Activated CD4-positive, alpha-beta memory T cell treated with anti-CD3 and anti-CD28 coated beads for 36 hours (primary cell): ENCODE measurements at regions not wholly inside any gene's neighbourhood (a gene's known extent, or its start where the extent isn't known, plus 50 kb on each side); places are given as distances from the start of the nearest gene placed in this dataset.

ENCODE experiments used
- CTCF ChIA-PET: fragments of 350-600 bp; sonication (Branson Sonifier 250); formaldehyde crosslinking; loops from one replicate; lab custom pipeline; 2021; ENCODE audit warnings: antibody characterized with exemption, inconsistent platforms; lab: Charles Lee
- POLR2A ChIA-PET: fragments of 350-600 bp; sonication (Branson Sonifier 250); formaldehyde crosslinking; loops from one replicate; lab custom pipeline; 2021; ENCODE audit warnings: antibody characterized with exemption; lab: Charles Lee
- DNase-seq: peaks from one replicate; pipeline ENCODE4 v3.0.0-alpha.2; 2020
- H3K27ac Mint-ChIP-seq: one replicate; pipeline ENCODE4 v1.8.0; 2021; ENCODE audit warnings: mixed read lengths
- H3K27me3 Mint-ChIP-seq: one replicate; pipeline ENCODE4 v1.8.0; 2021; ENCODE audit warnings: mixed read lengths
- H3K36me3 Mint-ChIP-seq: one replicate; pipeline ENCODE4 v1.8.0; 2021; ENCODE audit warnings: mixed read lengths
- H3K4me1 Mint-ChIP-seq: one replicate; pipeline ENCODE4 v1.8.0; 2021; ENCODE audit warnings: low read depth, mixed read lengths
- H3K4me3 Mint-ChIP-seq: one replicate; pipeline ENCODE4 v1.8.0; 2021; ENCODE audit warnings: mild to moderate bottlenecking, mixed read lengths
- H3K9me3 Mint-ChIP-seq: one replicate; pipeline ENCODE4 v1.8.0; 2021; ENCODE audit warnings: mixed read lengths
- intact Hi-C: fragments of 100-400 bp; cut with micrococcal nuclease; formaldehyde crosslinking; loops from one replicate; pipeline ENCODE4 v1.15.1; 2023

- peaks cover 2% of the 10 kb centered on the region for H3K9me3 Mint-ChIP-seq
- intact Hi-C loops, result no loop called here
- no peak overlapping the region for H3K4me3 Mint-ChIP-seq
- H3K36me3 Mint-ChIP-seq, result no peaks in the 10 kb centered on the region
- DNase-seq, result no peak
- H3K4me1 Mint-ChIP-seq, result no peaks in the 10 kb centered on the region
- CTCF ChIA-PET, result no interaction called here
- peaks cover 2% of the 10 kb centered on the region for H3K27me3 Mint-ChIP-seq
- POLR2A ChIA-PET, result no interaction called here
- no peak overlapping the region for H3K27ac Mint-ChIP-seq
Observed at GRCh38 chr21:43335119-43335518, 91.8 kb downstream of the SIK1 start.

- intact Hi-C loops, result no loop called here
- H3K27me3 Mint-ChIP-seq, result peaks cover 2% of the 10 kb centered on the region
- no peaks in the 10 kb centered on the region for H3K36me3 Mint-ChIP-seq
- peaks cover 2% of the 10 kb centered on the region for H3K9me3 Mint-ChIP-seq
- H3K4me3 Mint-ChIP-seq, result no peak overlapping the region
- no peaks in the 10 kb centered on the region for H3K4me1 Mint-ChIP-seq
- DNase-seq, result no peak
- ChIA-PET CTCF (no interaction called here), POLR2A (no interaction called here)
- H3K27ac Mint-ChIP-seq, result no peak overlapping the region
Observed at GRCh38 chr21:43334214-43334958, 92.5 kb downstream of the SIK1 start.

- ChIA-PET POLR2A (no interaction called here), CTCF (no interaction called here)
- H3K36me3 Mint-ChIP-seq, result no peaks in the 10 kb centered on the region
- no peak overlapping the region for H3K4me3 Mint-ChIP-seq
- peaks cover 3% of the 10 kb centered on the region for H3K27me3 Mint-ChIP-seq
- H3K27ac Mint-ChIP-seq, result no peak overlapping the region
- no peak for DNase-seq
- H3K4me1 Mint-ChIP-seq, result no peaks in the 10 kb centered on the region
- intact Hi-C loops, result no loop called here
- peaks cover 2% of the 10 kb centered on the region for H3K9me3 Mint-ChIP-seq
Observed at GRCh38 chr21:43333298-43334062, 93.5 kb downstream of the SIK1 start.

- Mint-ChIP-seq H3K9me3 (peaks cover 2% of the 10 kb centered on the region), H3K4me1 (no peaks in the 10 kb centered on the region), H3K27me3 (peaks cover 4% of the 10 kb centered on the region), H3K4me3 (no peak overlapping the region), H3K27ac (no peak overlapping the region), H3K36me3 (no peaks in the 10 kb centered on the region)
- ChIA-PET POLR2A (no interaction called here), CTCF (no interaction called here)
- DNase-seq, result no peak
- intact Hi-C loops, result no loop called here
Observed at GRCh38 chr21:43332861-43333297, 94.1 kb downstream of the SIK1 start.

GRCh38 chr21:43331962-43332828, 94.7 kb downstream of the SIK1 start:
- ChIA-PET POLR2A (no interaction called here), CTCF (no interaction called here)
- H3K4me3 Mint-ChIP-seq, result no peak overlapping the region
- no peak for DNase-seq
- no peak overlapping the region for H3K27ac Mint-ChIP-seq
- H3K27me3 Mint-ChIP-seq, result peaks cover 4% of the 10 kb centered on the region
- H3K9me3 Mint-ChIP-seq, result no peaks in the 10 kb centered on the region
- no peaks in the 10 kb centered on the region for H3K36me3 Mint-ChIP-seq
- H3K4me1 Mint-ChIP-seq, result no peaks in the 10 kb centered on the region
- intact Hi-C loops, result no loop called here

GRCh38 chr21:43331111-43331961, 95.6 kb downstream of the SIK1 start:
- intact Hi-C loops, result no loop called here
- DNase-seq, result no peak
- Mint-ChIP-seq H3K36me3 (no peaks in the 10 kb centered on the region), H3K9me3 (no peaks in the 10 kb centered on the region), H3K4me3 (no peak overlapping the region), H3K27me3 (peaks cover 4% of the 10 kb centered on the region), H3K4me1 (no peaks in the 10 kb centered on the region), H3K27ac (no peak overlapping the region)
- CTCF ChIA-PET, result no interaction called here
- POLR2A ChIA-PET, result no interaction called here

- intact Hi-C loops, result no loop called here
- no peak overlapping the region for H3K4me3 Mint-ChIP-seq
- H3K27me3 Mint-ChIP-seq, result peaks cover 4% of the 10 kb centered on the region
Observed at GRCh38 chr21:43330306-43330881, 96.5 kb downstream of the SIK1 start.

GRCh38 chr21:43329711-43330269, 97.1 kb downstream of the SIK1 start:
- H3K9me3 Mint-ChIP-seq, result no peaks in the 10 kb centered on the region
- intact Hi-C loops, result no loop called here
- no peaks in the 10 kb centered on the region for H3K36me3 Mint-ChIP-seq
- ChIA-PET CTCF (no interaction called here), POLR2A (no interaction called here)
- peaks cover 4% of the 10 kb centered on the region for H3K27me3 Mint-ChIP-seq
- no peak overlapping the region for H3K27ac Mint-ChIP-seq
- no peak overlapping the region for H3K4me3 Mint-ChIP-seq
- DNase-seq, result no peak
- H3K4me1 Mint-ChIP-seq, result no peaks in the 10 kb centered on the region

More at GRCh38 chr21:43330306-43330881, 96.5 kb downstream of the SIK1 start:
- Mint-ChIP-seq H3K27ac (no peak overlapping the region), H3K4me1 (no peaks in the 10 kb centered on the region), H3K9me3 (no peaks in the 10 kb centered on the region), H3K36me3 (no peaks in the 10 kb centered on the region)
- ChIA-PET CTCF (no interaction called here), POLR2A (no interaction called here)
- no peak for DNase-seq

GRCh38 chr21:43328958-43329691, 97.8 kb downstream of the SIK1 start:
- intact Hi-C loops, result no loop called here
- Mint-ChIP-seq H3K9me3 (no peaks in the 10 kb centered on the region), H3K27ac (no peak overlapping the region), H3K4me3 (no peak overlapping the region), H3K36me3 (no peaks in the 10 kb centered on the region), H3K27me3 (peaks cover 4% of the 10 kb centered on the region), H3K4me1 (no peaks in the 10 kb centered on the region)
- no peak for DNase-seq
- ChIA-PET POLR2A (no interaction called here), CTCF (no interaction called here)

- no peak for DNase-seq
- peaks cover 4% of the 10 kb centered on the region for H3K27me3 Mint-ChIP-seq
- H3K9me3 Mint-ChIP-seq, result no peaks in the 10 kb centered on the region
- no peaks in the 10 kb centered on the region for H3K4me1 Mint-ChIP-seq
- POLR2A ChIA-PET, result no interaction called here
- H3K27ac Mint-ChIP-seq, result no peak overlapping the region
- no peak overlapping the region for H3K4me3 Mint-ChIP-seq
- intact Hi-C loops, result no loop called here
- CTCF ChIA-PET, result no interaction called here
- no peaks in the 10 kb centered on the region for H3K36me3 Mint-ChIP-seq
Observed at GRCh38 chr21:43328185-43328957, 98.6 kb downstream of the SIK1 start.
